H9 (cell line): ENCODE measurements at regions not wholly inside any gene's neighbourhood (a gene's known extent, or its start where the extent isn't known, plus 50 kb on each side); places are given as distances from the start of the nearest gene placed in this dataset.

Source experiments
- DNase-seq: peaks from one replicate; pipeline ENCODE4 v3.0.0-alpha.2; 2017
- H2AFZ ChIP-seq: one replicate; pipeline ENCODE4 v1.6.1; 2013; ENCODE audit warnings: mild to moderate bottlenecking, low read length, control low read depth, moderate library complexity
- H2AK5ac ChIP-seq: 2 replicates; pipeline ENCODE4 v1.6.1; 2013; ENCODE audit warnings: low read length, control low read depth, mixed read lengths; ENCODE audit not compliant: insufficient read length
- H2BK120ac ChIP-seq: one replicate; pipeline ENCODE4 v1.6.1; 2013; ENCODE audit warnings: low read depth, mild to moderate bottlenecking, low read length, control low read depth, inconsistent platforms; ENCODE audit not compliant: poor library complexity, severe bottlenecking
- H2BK12ac ChIP-seq: 2 replicates; pipeline ENCODE4 v1.6.1; 2013; ENCODE audit warnings: low read length, control low read depth, mixed read lengths, low read depth; ENCODE audit not compliant: insufficient read length
- H2BK15ac ChIP-seq: 2 replicates; pipeline ENCODE4 v1.6.1; 2013; ENCODE audit warnings: low read depth, low read length, control low read depth
- H2BK20ac ChIP-seq: one replicate; pipeline ENCODE4 v1.6.1; 2013; ENCODE audit warnings: low read depth, mild to moderate bottlenecking, low read length, control low read depth, inconsistent platforms; ENCODE audit not compliant: poor library complexity, severe bottlenecking
- H2BK5ac ChIP-seq: 2 replicates; pipeline ENCODE4 v1.6.1; 2013; ENCODE audit warnings: low read length, control low read depth, mixed read lengths; ENCODE audit not compliant: insufficient read length
- H3K14ac ChIP-seq: 2 replicates; pipeline ENCODE4 v1.6.1; 2013; ENCODE audit warnings: low read length, control low read depth; ENCODE audit not compliant: insufficient read depth
- H3K18ac ChIP-seq: 2 replicates; pipeline ENCODE4 v1.6.1; 2013; ENCODE audit warnings: low read depth, mild to moderate bottlenecking, mixed read lengths, low read length, control low read depth; ENCODE audit not compliant: insufficient read length
- H3K23ac ChIP-seq: 2 replicates; pipeline ENCODE4 v1.6.1; 2013; ENCODE audit warnings: low read length, control low read depth, mixed read lengths, low read depth; ENCODE audit not compliant: insufficient read length
- H3K23me2 ChIP-seq: 2 replicates; pipeline ENCODE4 v1.6.1; 2013; ENCODE audit warnings: low read depth, mild to moderate bottlenecking, mixed read lengths, low read length, control low read depth; ENCODE audit not compliant: insufficient read length, poor library complexity, severe bottlenecking
- H3K27ac ChIP-seq: 2 replicates; pipeline ENCODE4 v1.5.1; 2013; ENCODE audit warnings: low read length, control low read depth, mixed read lengths, low read depth; ENCODE audit not compliant: insufficient read length
- H3K27me3 ChIP-seq: 2 replicates; pipeline ENCODE4 v1.6.1; 2013; ENCODE audit warnings: low read length, control low read depth, inconsistent platforms; ENCODE audit not compliant: insufficient read depth
- H3K4ac ChIP-seq: 2 replicates; pipeline ENCODE4 v1.6.1; 2013; ENCODE audit warnings: low read depth, mild to moderate bottlenecking, control low read depth, inconsistent platforms, low read length, moderate library complexity
- H3K4me1 ChIP-seq: 2 replicates; pipeline ENCODE4 v1.6.1; 2013; ENCODE audit warnings: low read length, control low read depth, inconsistent platforms; ENCODE audit not compliant: insufficient read depth
- H3K4me2 ChIP-seq: 2 replicates; pipeline ENCODE4 v1.6.1; 2013; ENCODE audit warnings: low read length, control low read depth, mixed read lengths; ENCODE audit not compliant: insufficient read length, insufficient read depth
- H3K56ac ChIP-seq: 2 replicates; pipeline ENCODE4 v1.6.1; 2013; ENCODE audit warnings: low read depth, mild to moderate bottlenecking, mixed read lengths, low read length, control low read depth; ENCODE audit not compliant: insufficient read length
- H3K79me1 ChIP-seq: 2 replicates; pipeline ENCODE4 v1.6.1; 2013; ENCODE audit warnings: low read depth, mild to moderate bottlenecking, moderate library complexity, low read length, control low read depth, inconsistent platforms; ENCODE audit not compliant: insufficient read depth, poor library complexity, severe bottlenecking
- H3K79me2 ChIP-seq: 2 replicates; pipeline ENCODE4 v1.6.1; 2013; ENCODE audit warnings: low read length, control low read depth, inconsistent platforms; ENCODE audit not compliant: insufficient read depth
- H3K9ac ChIP-seq: 2 replicates; pipeline ENCODE4 v1.6.1; 2013; ENCODE audit warnings: low read length, control low read depth, mixed read lengths; ENCODE audit not compliant: insufficient read length; ENCODE audit errors: extremely low read depth
- H3K9me3 ChIP-seq: one replicate; pipeline ENCODE4 v1.6.1; 2013; ENCODE audit warnings: low read depth, low read length, inconsistent platforms; ENCODE audit not compliant: control insufficient read depth
- H3T11ph ChIP-seq: one replicate; pipeline ENCODE4 v1.6.1; 2013; ENCODE audit warnings: mild to moderate bottlenecking, low read length, control low read depth, inconsistent platforms
- H4K20me1 ChIP-seq: one replicate; pipeline ENCODE4 v1.6.1; 2013; ENCODE audit not compliant: control insufficient read depth, insufficient read length, insufficient read depth
- H4K5ac ChIP-seq: 2 replicates; pipeline ENCODE4 v1.6.1; 2013; ENCODE audit warnings: low read depth, mild to moderate bottlenecking, mixed read lengths, low read length, control low read depth; ENCODE audit not compliant: insufficient read length
- H4K8ac ChIP-seq: replicated peaks from 2 replicates; pipeline ENCODE4 v1.6.1; 2013; ENCODE audit warnings: low read length, control low read depth, mixed read lengths, low read depth; ENCODE audit not compliant: insufficient read length
- H4K91ac ChIP-seq: 2 replicates; pipeline ENCODE4 v1.6.1; 2013; ENCODE audit warnings: low read depth, mild to moderate bottlenecking, moderate library complexity, mixed read lengths, low read length, control low read depth; ENCODE audit not compliant: insufficient read length
- H3K27ac Mint-ChIP-seq, 3 experiments: 2 replicates in 2 of 3; 3 replicates in 1 of 3; pipeline ENCODE4 v1.8.0; 2020 to 2021; ENCODE audit warnings: mixed read lengths in 3 of 3, mild to moderate bottlenecking in 1 of 3, moderate library complexity in 1 of 3
- H3K27me3 Mint-ChIP-seq: 2 replicates; pipeline ENCODE4 v1.8.0; 2021; ENCODE audit warnings: low read depth, mild to moderate bottlenecking, moderate library complexity, mixed read lengths
- H3K36me3 Mint-ChIP-seq, 3 experiments: 2 replicates in 2 of 3; 3 replicates in 1 of 3; pipeline ENCODE4 v1.8.0; 2020 to 2021; ENCODE audit warnings: low read depth in 3 of 3, mixed read lengths in 3 of 3; ENCODE audit not compliant: insufficient read depth in 1 of 3
- H3K4me1 Mint-ChIP-seq, 2 experiments: 2 replicates each; pipeline ENCODE4 v1.8.0; 2020; ENCODE audit warnings: mixed read lengths in 2 of 2
- H3K4me3 Mint-ChIP-seq, 2 experiments: 2 replicates in 1 of 2; 3 replicates in 1 of 2; pipeline ENCODE4 v1.8.0; 2020 to 2021; ENCODE audit warnings: mild to moderate bottlenecking in 2 of 2, mixed read lengths in 2 of 2, moderate library complexity in 1 of 2
- H3K9me3 Mint-ChIP-seq, 2 experiments: 2 replicates in 1 of 2; 3 replicates in 1 of 2; pipeline ENCODE4 v1.8.0; 2020; ENCODE audit warnings: mild to moderate bottlenecking in 2 of 2, mixed read lengths in 2 of 2, moderate library complexity in 1 of 2
- WGBS: extraction: QIAGEN DNeasy Blood & Tissue Kit; methylation state at CpG from one replicate; pipeline ENCODE4 v1.1.7; 2013; ENCODE audit warnings: missing lambda C conversion rate, low lambda C conversion rate, mixed read lengths; ENCODE audit not compliant: insufficient read length; ENCODE audit errors: extremely low coverage; 5-methylcytosine and 5-hydroxymethylcytosine counted together
- TF ChIP-seq, protein P1 (sequence below): fragments of 200-600 bp; sonication (generic); conservative IDR thresholded peaks from 3 replicates; pipeline ENCODE4 v1.8.0; 2021; ENCODE audit warnings: antibody characterized with exemption, mild to moderate bottlenecking

DNA sequence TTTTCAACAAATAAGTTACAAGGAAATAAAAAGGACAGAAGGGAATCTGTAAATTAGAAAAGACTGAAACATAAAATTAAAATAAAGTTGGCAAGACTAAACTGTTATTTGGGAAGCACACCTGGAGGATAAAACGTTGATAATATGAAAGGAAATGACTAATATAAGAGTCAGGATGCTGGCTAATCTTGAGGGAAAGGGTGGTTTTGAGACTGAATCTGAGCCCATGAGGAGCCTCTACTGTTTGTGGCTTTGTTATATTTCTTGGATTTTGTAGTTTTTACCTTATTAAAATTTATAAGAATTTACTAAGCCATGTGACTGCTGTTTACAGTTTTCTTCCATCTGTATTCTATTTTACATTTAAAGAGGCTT, 718.0 kb upstream of the SPRY2 start:
- Histone ChIP-seq H2BK120ac (no peak overlapping the region), H3K23me2 (no peaks in the 10 kb centered on the region), H4K5ac (no peak overlapping the region), H3K4me2 (no peak overlapping the region), H3K79me2 (no peaks in the 10 kb centered on the region), H3K23ac (no peak overlapping the region), H2BK12ac (no peak overlapping the region), H4K20me1 (no peaks in the 10 kb centered on the region), H2BK15ac (no peak overlapping the region), H3K56ac (no peak overlapping the region), H3K9me3 (no peaks in the 10 kb centered on the region), H3K14ac (no peak overlapping the region), H2BK5ac (no peak overlapping the region), H3K18ac (no peak overlapping the region), H3K4me1 (no peaks in the 10 kb centered on the region), H4K91ac (no peak overlapping the region), H3K9ac (no peak overlapping the region), H2BK20ac (no peak overlapping the region), H2AK5ac (no peak overlapping the region), H4K8ac (no peak overlapping the region), H3K79me1 (no peaks in the 10 kb centered on the region), H3K27ac (no peak overlapping the region), H3K27me3 (no peaks in the 10 kb centered on the region), H3T11ph (no peak overlapping the region), H3K4ac (no peak overlapping the region), H2AFZ (no peak overlapping the region)
- H3K4me1 Mint-ChIP-seq: peaks cover 3 to 6% of the 10 kb centered on the region in 2 experiments; a peak in 2 of 4 replicates
- no peaks in the 10 kb centered on the region for H3K27me3 Mint-ChIP-seq
- peaks cover 3 to 5% of the 10 kb centered on the region in 2 experiments; a peak in 3 of 5 replicates for H3K9me3 Mint-ChIP-seq
- H3K4me3 Mint-ChIP-seq: no peak overlapping the region
- TF ChIP-seq, protein P1, sequence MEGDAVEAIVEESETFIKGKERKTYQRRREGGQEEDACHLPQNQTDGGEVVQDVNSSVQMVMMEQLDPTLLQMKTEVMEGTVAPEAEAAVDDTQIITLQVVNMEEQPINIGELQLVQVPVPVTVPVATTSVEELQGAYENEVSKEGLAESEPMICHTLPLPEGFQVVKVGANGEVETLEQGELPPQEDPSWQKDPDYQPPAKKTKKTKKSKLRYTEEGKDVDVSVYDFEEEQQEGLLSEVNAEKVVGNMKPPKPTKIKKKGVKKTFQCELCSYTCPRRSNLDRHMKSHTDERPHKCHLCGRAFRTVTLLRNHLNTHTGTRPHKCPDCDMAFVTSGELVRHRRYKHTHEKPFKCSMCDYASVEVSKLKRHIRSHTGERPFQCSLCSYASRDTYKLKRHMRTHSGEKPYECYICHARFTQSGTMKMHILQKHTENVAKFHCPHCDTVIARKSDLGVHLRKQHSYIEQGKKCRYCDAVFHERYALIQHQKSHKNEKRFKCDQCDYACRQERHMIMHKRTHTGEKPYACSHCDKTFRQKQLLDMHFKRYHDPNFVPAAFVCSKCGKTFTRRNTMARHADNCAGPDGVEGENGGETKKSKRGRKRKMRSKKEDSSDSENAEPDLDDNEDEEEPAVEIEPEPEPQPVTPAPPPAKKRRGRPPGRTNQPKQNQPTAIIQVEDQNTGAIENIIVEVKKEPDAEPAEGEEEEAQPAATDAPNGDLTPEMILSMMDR: no peak
- no peak for DNase-seq
- no CpG with 5 or more reads among the region's 1 CpG for WGBS
- no peak overlapping the region for H3K27ac Mint-ChIP-seq
- peaks cover 0 to 8% (median 2%) of the 10 kb centered on the region in 3 experiments; a peak in 2 of 7 replicates for H3K36me3 Mint-ChIP-seq
